ENCODE measurements at regions not wholly inside any gene's neighbourhood (a gene's known extent, or its start where the extent isn't known, plus 50 kb on each side); places are given as distances from the start of the nearest gene placed in this dataset.

GRCh38 chr11:32204751-32205150 lies 113.9 kb downstream of the RCN1 start:
- no peak for DNase-seq

- DNase-seq = no peak
Measured at GRCh38 chr11:32210556-32210955, 119.7 kb downstream of the RCN1 start.

GRCh38 chr11:32213223-32213622 lies 122.3 kb downstream of the RCN1 start:
- DNase-seq = no peak

GRCh38 chr11:32215157-32215556 lies 124.3 kb downstream of the RCN1 start:
- DNase-seq = no peak

- no peak for DNase-seq
Measured at GRCh38 chr11:32216749-32217148, 125.9 kb downstream of the RCN1 start.

- no peak for DNase-seq
Measured at GRCh38 chr11:32219320-32219719, 128.4 kb downstream of the RCN1 start.

- no peak for DNase-seq
Measured at GRCh38 chr11:32221476-32222032, 130.7 kb downstream of the RCN1 start.

GRCh38 chr11:32224580-32224979 lies 133.7 kb downstream of the RCN1 start:
- no peak for DNase-seq

- no peak for DNase-seq
Measured at GRCh38 chr11:32225571-32226285, 134.9 kb downstream of the RCN1 start.

- no peak for DNase-seq
Measured at GRCh38 chr11:32226480-32226879, 135.6 kb downstream of the RCN1 start.

GRCh38 chr11:32229576-32230240 lies 138.8 kb downstream of the RCN1 start:
- DNase-seq = no peak

- no peak for DNase-seq
Measured at GRCh38 chr11:32231909-32232493, 141.1 kb downstream of the RCN1 start.

GRCh38 chr11:32232516-32232915 lies 141.6 kb downstream of the RCN1 start:
- no peak for DNase-seq

GRCh38 chr11:32233276-32233675 lies 142.4 kb downstream of the RCN1 start:
- DNase-seq = no peak

GRCh38 chr11:32233928-32234327 lies 143.1 kb downstream of the RCN1 start:
- no peak for DNase-seq

- no peak for DNase-seq
Measured at GRCh38 chr11:32244453-32244852, 153.6 kb downstream of the RCN1 start.

- DNase-seq = no peak
Measured at GRCh38 chr11:32253706-32254105, 162.8 kb downstream of the RCN1 start.

- DNase-seq = no peak
Measured at GRCh38 chr11:32255841-32256240, 165.0 kb downstream of the RCN1 start.

GRCh38 chr11:32256466-32256865 lies 165.6 kb downstream of the RCN1 start:
- no peak for DNase-seq

- no peak for DNase-seq
Measured at GRCh38 chr11:32259641-32260081, 168.8 kb downstream of the RCN1 start.

GRCh38 chr11:32262367-32262766 lies 171.5 kb downstream of the RCN1 start:
- no peak for DNase-seq

- DNase-seq = no peak
Measured at GRCh38 chr11:32265911-32266310, 169.4 kb downstream of the WT1 start.

- DNase-seq = no peak
Measured at GRCh38 chr11:32266601-32267000, 168.7 kb downstream of the WT1 start.
